WTC11 (cell line): ENCODE measurements at regions not wholly inside any gene's neighbourhood (a gene's known extent, or its start where the extent isn't known, plus 50 kb on each side); places are given as distances from the start of the nearest gene placed in this dataset.

ENCODE experiments used
- ATAC-seq: fragments of 200-7000 bp; cut with Tn5 transposase; 2 replicates; pipeline ENCODE4 v1.10.0; 2021; ENCODE audit warnings: mild to moderate bottlenecking, moderate library complexity
- CTCF ChIA-PET: fragments of 300-600 bp; sonication (Branson Sonifier 250); formaldehyde crosslinking; loops from one replicate; lab custom pipeline; 2021; ENCODE audit warnings: antibody characterized with exemption; lab: Charles Lee
- POLR2A ChIA-PET: fragments of 350-600 bp; sonication (Branson Sonifier 250); formaldehyde crosslinking; loops from one replicate; lab custom pipeline; 2021; ENCODE audit warnings: antibody characterized with exemption; lab: Charles Lee
- DNase-seq: peaks from one replicate; pipeline ENCODE4 v3.0.0; 2021; ENCODE audit warnings: low spot score
- H3K27ac Mint-ChIP-seq: 2 replicates; pipeline ENCODE4 v1.8.0; 2021; ENCODE audit warnings: mixed read lengths
- H3K27me3 Mint-ChIP-seq: 2 replicates; pipeline ENCODE4 v1.8.0; 2021; ENCODE audit warnings: low read depth, mild to moderate bottlenecking, moderate library complexity, mixed read lengths
- H3K36me3 Mint-ChIP-seq: 2 replicates; pipeline ENCODE4 v1.8.0; 2021; ENCODE audit warnings: mixed read lengths
- H3K4me1 Mint-ChIP-seq: 2 replicates; pipeline ENCODE4 v1.8.0; 2022; ENCODE audit warnings: mixed read lengths
- H3K4me3 Mint-ChIP-seq: 2 replicates; pipeline ENCODE4 v1.8.0; 2021; ENCODE audit warnings: mild to moderate bottlenecking, moderate library complexity, mixed read lengths
- H3K9me3 Mint-ChIP-seq: 2 replicates; pipeline ENCODE4 v1.8.0; 2021; ENCODE audit warnings: mixed read lengths
- CBFB ChIP-seq: sonication (generic); formaldehyde crosslinking; IDR thresholded peaks from 2 replicates; pipeline ENCODE4 v1.8.1; 2022; ENCODE audit warnings: mild to moderate bottlenecking, low read depth, missing genetic modification reagents
- ESRRA ChIP-seq: sonication (generic); formaldehyde crosslinking; IDR thresholded peaks from 2 replicates; pipeline ENCODE4 v1.8.1; 2022; ENCODE audit warnings: mild to moderate bottlenecking, missing genetic modification reagents, borderline replicate concordance
- FOXJ3 ChIP-seq: sonication (generic); formaldehyde crosslinking; IDR thresholded peaks from 2 replicates; pipeline ENCODE4 v1.9.0; 2021; ENCODE audit warnings: missing genetic modification reagents, mild to moderate bottlenecking, borderline replicate concordance
- FOXP4 ChIP-seq: sonication (generic); formaldehyde crosslinking; IDR thresholded peaks from 2 replicates; pipeline ENCODE4 v1.8.0; 2022; ENCODE audit warnings: mild to moderate bottlenecking, missing genetic modification reagents
- JUN ChIP-seq: sonication (generic); formaldehyde crosslinking; IDR thresholded peaks from 2 replicates; pipeline ENCODE4 v1.8.0; 2023; ENCODE audit warnings: mild to moderate bottlenecking, missing genetic modification reagents
- MYBL2 ChIP-seq: sonication (generic); formaldehyde crosslinking; IDR thresholded peaks from 2 replicates; pipeline ENCODE4 v1.8.1; 2023; ENCODE audit warnings: mild to moderate bottlenecking, moderate library complexity, missing genetic modification reagents
- NFYB ChIP-seq: sonication (generic); formaldehyde crosslinking; conservative IDR thresholded peaks from 2 replicates; pipeline ENCODE4 v1.8.0; 2022; ENCODE audit warnings: low read depth, missing genetic modification reagents
- NR2C2 ChIP-seq: sonication (generic); formaldehyde crosslinking; IDR thresholded peaks from 2 replicates; pipeline ENCODE4 v1.8.0; 2022; ENCODE audit warnings: mild to moderate bottlenecking, missing genetic modification reagents
- SMAD3 ChIP-seq: sonication (generic); formaldehyde crosslinking; IDR thresholded peaks from 2 replicates; pipeline ENCODE4 v1.8.0; 2022; ENCODE audit warnings: missing genetic modification reagents, mild to moderate bottlenecking, borderline replicate concordance
- SP1 ChIP-seq: sonication (generic); formaldehyde crosslinking; conservative IDR thresholded peaks from 2 replicates; pipeline ENCODE4 v1.8.1; 2022; ENCODE audit warnings: missing genetic modification reagents
- ZNF138 ChIP-seq: sonication (generic); formaldehyde crosslinking; conservative IDR thresholded peaks from 2 replicates; pipeline ENCODE4 v1.8.1; 2022; ENCODE audit warnings: mild to moderate bottlenecking, moderate library complexity, missing genetic modification reagents
- ZNF232 ChIP-seq: sonication (generic); formaldehyde crosslinking; IDR thresholded peaks from 2 replicates; pipeline ENCODE4 v1.8.0; 2022; ENCODE audit warnings: mild to moderate bottlenecking, missing genetic modification reagents
- ZNF263 ChIP-seq: sonication (generic); formaldehyde crosslinking; IDR thresholded peaks from 2 replicates; pipeline ENCODE4 v1.8.1; 2022; ENCODE audit warnings: low read depth, mild to moderate bottlenecking, moderate library complexity, missing genetic modification reagents
- ZNF281 ChIP-seq: sonication (generic); formaldehyde crosslinking; IDR thresholded peaks from 2 replicates; pipeline ENCODE4 v1.8.0; 2023; ENCODE audit warnings: mild to moderate bottlenecking, missing genetic modification reagents
- ZNF317 ChIP-seq: sonication (generic); formaldehyde crosslinking; IDR thresholded peaks from 2 replicates; pipeline ENCODE4 v1.8.1; 2023; ENCODE audit warnings: low read depth, mild to moderate bottlenecking, moderate library complexity, missing genetic modification reagents, borderline replicate concordance
- ZNF396 ChIP-seq: fragments of 250-450 bp; sonication (Bioruptor Pico); IDR thresholded peaks from 2 replicates; pipeline ENCODE4 v1.8.0; 2021; ENCODE audit warnings: mild to moderate bottlenecking, moderate library complexity, borderline replicate concordance
- ZNF423 ChIP-seq: fragments of 250-450 bp; sonication (Bioruptor Pico); IDR thresholded peaks from 2 replicates; pipeline ENCODE4 v2.1.2; 2022; ENCODE audit warnings: mild to moderate bottlenecking, moderate library complexity
- TF ChIP-seq, protein P1 (sequence below): sonication (generic); formaldehyde crosslinking; IDR thresholded peaks from 2 replicates; pipeline ENCODE4 v1.8.0; 2023; ENCODE audit warnings: missing genetic modification reagents
- TF ChIP-seq, protein P2 (sequence below): sonication (generic); formaldehyde crosslinking; IDR thresholded peaks from 2 replicates; pipeline ENCODE4 v1.8.0; 2022; ENCODE audit warnings: missing genetic modification reagents
- TF ChIP-seq, protein P3 (sequence below): fragments of 250-450 bp; sonication (Bioruptor Pico); IDR thresholded peaks from 2 replicates; pipeline ENCODE4 v1.9.0; 2021; ENCODE audit warnings: mild to moderate bottlenecking

DNA sequence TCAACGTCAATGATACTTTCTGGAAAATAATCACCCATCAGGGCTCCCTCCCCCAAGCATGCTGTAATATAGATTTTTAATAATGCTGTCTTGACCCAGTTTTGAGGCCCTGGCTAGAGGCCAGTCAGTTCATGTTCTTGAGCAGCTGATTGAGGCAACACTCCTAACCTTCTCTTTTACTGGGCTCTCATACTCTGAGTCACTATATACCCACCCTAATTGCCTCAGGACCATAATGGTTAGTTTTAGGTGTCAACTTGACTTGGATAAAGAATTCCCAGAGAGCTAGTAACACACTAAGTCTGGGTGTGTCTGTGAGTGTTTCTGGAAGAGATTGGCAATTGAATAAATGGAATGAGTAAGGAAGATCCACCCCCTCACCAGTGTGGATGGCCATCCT lies 527.0 kb upstream of the ATP2B1 start:
- Mint-ChIP-seq H3K36me3 (0 out of 2 replicates have a peak, but pooled peaks cover 2% of the 10 kb centered on the region), H3K4me3 (no peak overlapping the region), H3K27ac (no peak overlapping the region), H3K9me3 (peaks cover 12% of the 10 kb centered on the region), H3K4me1 (no peaks in the 10 kb centered on the region; the same call in 1 of the 2 replicates), H3K27me3 (no peaks in the 10 kb centered on the region)
- POLR2A ChIA-PET, result no interaction called here
- DNase-seq, result no peak
- CTCF ChIA-PET, result no interaction called here
- TF ChIP-seq SP1 (CRISPR knock-in tag) (no peak), ZNF396 (no peak), FOXP4 (no peak), FOXJ3 (CRISPR knock-in tag) (no peak), ZNF263 (CRISPR knock-in tag) (no peak)
- ATAC-seq, result no peak

DNA sequence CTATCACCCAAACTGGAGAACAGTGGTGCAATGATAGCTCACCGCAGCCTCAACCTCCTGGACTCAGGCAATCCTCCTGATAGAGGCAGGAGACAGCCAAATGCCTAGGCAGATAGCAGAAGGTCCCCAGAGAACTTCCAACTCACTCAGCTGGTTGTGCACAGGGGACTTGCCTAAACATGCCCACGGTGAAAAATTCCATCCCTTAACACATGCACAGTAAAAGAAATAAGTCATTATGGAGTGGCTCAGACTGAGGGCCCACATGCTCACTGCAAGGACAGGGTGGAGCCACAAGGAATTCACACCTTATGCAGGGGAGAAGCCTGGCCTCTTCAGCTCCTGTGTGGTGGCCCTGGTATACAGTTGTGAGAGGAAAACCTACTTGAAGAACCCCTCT lies 525.8 kb upstream of the ATP2B1 start:
- H3K4me1 Mint-ChIP-seq, result peaks cover 9% of the 10 kb centered on the region
- ATAC-seq (no peak), DNase-seq (no peak)
- no peaks in the 10 kb centered on the region for H3K27me3 Mint-ChIP-seq
- no peak overlapping the region for H3K27ac Mint-ChIP-seq
- H3K36me3 Mint-ChIP-seq, result no peaks in the 10 kb centered on the region
- CTCF ChIA-PET, result no interaction called here
- H3K9me3 Mint-ChIP-seq, result peaks cover 6% of the 10 kb centered on the region
- POLR2A ChIA-PET, result no interaction called here
- no peak for TF ChIP-seq JUN (CRISPR knock-in tag)
- no peak for TF ChIP-seq ESRRA (CRISPR knock-in tag)
- H3K4me3 Mint-ChIP-seq, result no peak overlapping the region

DNA sequence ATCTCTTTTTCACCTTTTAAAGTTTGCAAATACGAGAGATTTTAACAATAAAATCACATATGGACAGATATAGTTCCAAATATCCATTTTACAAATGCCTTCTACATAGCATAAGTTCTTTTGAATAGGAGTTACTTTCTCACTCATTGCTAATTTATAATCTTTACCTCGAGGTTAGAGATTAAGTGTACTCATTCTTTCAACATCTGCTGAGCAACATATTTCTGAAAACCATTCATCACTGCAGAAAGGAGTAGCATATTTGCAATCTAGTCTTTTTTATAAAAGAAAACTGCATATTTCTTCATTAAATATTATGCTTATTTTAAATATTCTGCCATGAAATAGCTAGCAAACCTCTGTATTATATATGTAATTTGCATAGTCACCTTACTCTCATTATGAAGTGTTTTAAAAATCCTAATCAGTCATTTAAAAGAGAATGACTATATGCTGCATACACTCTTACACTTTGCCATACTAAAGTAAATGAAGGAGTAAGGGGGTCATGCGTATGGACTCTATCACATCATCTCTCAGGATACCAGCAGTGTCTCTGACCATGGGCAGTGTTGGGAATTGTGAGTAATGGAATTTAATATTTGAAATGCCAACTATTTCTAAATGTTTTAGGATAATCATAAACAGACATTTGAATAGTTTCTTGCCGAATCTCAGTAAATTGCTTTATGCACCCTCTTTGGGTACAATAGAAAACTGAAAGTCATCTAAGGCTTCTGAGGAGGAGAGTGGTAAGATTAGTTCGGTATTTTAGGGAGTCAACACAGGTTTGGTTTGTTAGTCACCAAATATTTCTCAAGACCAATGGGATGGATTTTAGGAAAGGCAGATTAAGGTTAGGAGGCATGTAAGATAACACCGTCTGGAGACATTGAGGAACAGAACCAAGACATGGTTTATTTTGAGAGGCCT lies 524.8 kb upstream of the ATP2B1 start:
- no peak overlapping the region for H3K27ac Mint-ChIP-seq
- H3K4me3 Mint-ChIP-seq, result no peak overlapping the region
- no peaks in the 10 kb centered on the region for H3K36me3 Mint-ChIP-seq
- no peak for DNase-seq
- no peaks in the 10 kb centered on the region for H3K27me3 Mint-ChIP-seq
- peaks cover 13% of the 10 kb centered on the region for H3K4me1 Mint-ChIP-seq
- TF ChIP-seq ZNF423 (CRISPR knock-in tag), result no peak
- no peak for TF ChIP-seq ZNF232 (CRISPR knock-in tag)
- no peak for TF ChIP-seq NFYB (CRISPR knock-in tag)
- no peak for TF ChIP-seq ZNF281 (CRISPR knock-in tag)
- TF ChIP-seq, protein P1, sequence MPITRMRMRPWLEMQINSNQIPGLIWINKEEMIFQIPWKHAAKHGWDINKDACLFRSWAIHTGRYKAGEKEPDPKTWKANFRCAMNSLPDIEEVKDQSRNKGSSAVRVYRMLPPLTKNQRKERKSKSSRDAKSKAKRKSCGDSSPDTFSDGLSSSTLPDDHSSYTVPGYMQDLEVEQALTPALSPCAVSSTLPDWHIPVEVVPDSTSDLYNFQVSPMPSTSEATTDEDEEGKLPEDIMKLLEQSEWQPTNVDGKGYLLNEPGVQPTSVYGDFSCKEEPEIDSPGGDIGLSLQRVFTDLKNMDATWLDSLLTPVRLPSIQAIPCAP (CRISPR knock-in tag), result no peak
- TF ChIP-seq ZNF138 (CRISPR knock-in tag), result no peak
- TF ChIP-seq, protein P2, sequence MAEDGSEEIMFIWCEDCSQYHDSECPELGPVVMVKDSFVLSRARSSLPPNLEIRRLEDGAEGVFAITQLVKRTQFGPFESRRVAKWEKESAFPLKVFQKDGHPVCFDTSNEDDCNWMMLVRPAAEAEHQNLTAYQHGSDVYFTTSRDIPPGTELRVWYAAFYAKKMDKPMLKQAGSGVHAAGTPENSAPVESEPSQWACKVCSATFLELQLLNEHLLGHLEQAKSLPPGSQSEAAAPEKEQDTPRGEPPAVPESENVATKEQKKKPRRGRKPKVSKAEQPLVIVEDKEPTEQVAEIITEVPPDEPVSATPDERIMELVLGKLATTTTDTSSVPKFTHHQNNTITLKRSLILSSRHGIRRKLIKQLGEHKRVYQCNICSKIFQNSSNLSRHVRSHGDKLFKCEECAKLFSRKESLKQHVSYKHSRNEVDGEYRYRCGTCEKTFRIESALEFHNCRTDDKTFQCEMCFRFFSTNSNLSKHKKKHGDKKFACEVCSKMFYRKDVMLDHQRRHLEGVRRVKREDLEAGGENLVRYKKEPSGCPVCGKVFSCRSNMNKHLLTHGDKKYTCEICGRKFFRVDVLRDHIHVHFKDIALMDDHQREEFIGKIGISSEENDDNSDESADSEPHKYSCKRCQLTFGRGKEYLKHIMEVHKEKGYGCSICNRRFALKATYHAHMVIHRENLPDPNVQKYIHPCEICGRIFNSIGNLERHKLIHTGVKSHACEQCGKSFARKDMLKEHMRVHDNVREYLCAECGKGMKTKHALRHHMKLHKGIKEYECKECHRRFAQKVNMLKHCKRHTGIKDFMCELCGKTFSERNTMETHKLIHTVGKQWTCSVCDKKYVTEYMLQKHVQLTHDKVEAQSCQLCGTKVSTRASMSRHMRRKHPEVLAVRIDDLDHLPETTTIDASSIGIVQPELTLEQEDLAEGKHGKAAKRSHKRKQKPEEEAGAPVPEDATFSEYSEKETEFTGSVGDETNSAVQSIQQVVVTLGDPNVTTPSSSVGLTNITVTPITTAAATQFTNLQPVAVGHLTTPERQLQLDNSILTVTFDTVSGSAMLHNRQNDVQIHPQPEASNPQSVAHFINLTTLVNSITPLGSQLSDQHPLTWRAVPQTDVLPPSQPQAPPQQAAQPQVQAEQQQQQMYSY (CRISPR knock-in tag), result no peak
- no peak for TF ChIP-seq MYBL2 (CRISPR knock-in tag)
- no peak for TF ChIP-seq NR2C2 (CRISPR knock-in tag)
- no peak for TF ChIP-seq CBFB
- TF ChIP-seq, protein P3, sequence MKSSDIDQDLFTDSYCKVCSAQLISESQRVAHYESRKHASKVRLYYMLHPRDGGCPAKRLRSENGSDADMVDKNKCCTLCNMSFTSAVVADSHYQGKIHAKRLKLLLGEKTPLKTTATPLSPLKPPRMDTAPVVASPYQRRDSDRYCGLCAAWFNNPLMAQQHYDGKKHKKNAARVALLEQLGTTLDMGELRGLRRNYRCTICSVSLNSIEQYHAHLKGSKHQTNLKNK (CRISPR knock-in tag), result no peak
- TF ChIP-seq ZNF317 (CRISPR knock-in tag), result no peak
- no peak for TF ChIP-seq SMAD3
- H3K9me3 Mint-ChIP-seq, result peaks cover 6% of the 10 kb centered on the region
- ATAC-seq, result no peak
- POLR2A ChIA-PET, result no interaction called here
- CTCF ChIA-PET, result no interaction called here
